HG03521 (cell line): ENCODE measurements at regions not wholly inside any gene's neighbourhood (a gene's known extent, or its start where the extent isn't known, plus 50 kb on each side); places are given as distances from the start of the nearest gene placed in this dataset.
A peak's percentile ranks its signal among the peaks of the same experiment; 100 is the strongest.
"Not testable (repeated sequence)": the region's sequence is repeated elsewhere in the genome, so short reads cannot be mapped to it uniquely, and the experiment has no call there.

ENCODE experiments used
- ATAC-seq: cut with Tn5 transposase; IDR thresholded peaks from one replicate; pipeline ENCODE4 v1.9.1; 2021; ENCODE audit warnings: mild to moderate bottlenecking, moderate library complexity; ENCODE audit not compliant: unreplicated experiment

DNA sequence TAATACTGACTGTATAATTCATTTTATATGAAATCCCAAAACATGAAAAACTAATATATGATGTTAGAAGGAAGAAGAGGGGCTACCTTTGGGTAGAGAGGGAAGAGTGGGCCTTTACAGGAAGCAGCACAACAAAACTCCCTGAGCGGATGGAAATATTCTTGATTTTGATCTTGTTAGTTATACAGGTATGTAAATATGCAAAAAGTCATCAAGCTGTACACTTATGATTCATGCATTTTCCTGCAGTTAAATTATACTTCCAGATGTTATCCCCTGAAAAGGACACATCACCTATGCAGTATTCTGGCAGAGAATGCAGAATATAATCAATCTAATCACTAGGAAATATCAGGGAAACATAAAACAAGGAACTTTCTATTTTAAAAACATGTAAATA lies 249.4 kb upstream of the MGAT5 start:
- ATAC-seq = no peak

DNA sequence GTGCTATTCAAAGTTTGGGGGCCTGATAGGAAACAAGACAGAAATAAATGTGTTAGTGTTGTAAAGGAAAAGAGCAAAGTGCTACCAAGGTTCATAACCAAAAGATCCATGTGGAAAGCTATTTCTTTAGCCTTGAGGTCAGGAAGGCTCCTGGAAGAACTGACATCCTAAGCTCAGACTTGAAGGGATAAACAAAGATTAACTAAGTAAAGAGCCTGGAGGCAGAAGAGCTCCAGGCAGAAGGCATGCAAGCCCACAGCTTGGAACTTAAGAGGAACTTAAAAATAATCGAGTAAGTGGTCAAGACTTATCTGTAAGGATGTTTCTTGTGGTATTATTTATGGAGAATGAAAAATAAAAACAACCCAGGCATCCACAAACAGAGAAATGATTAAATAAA lies 245.0 kb upstream of the MGAT5 start:
- no peak for ATAC-seq

GRCh38 chr2:134009440-134009839 lies 244.4 kb upstream of the MGAT5 start:
- no peak for ATAC-seq

- not testable (repeated sequence) for ATAC-seq
These were observed 244.0 kb upstream of the MGAT5 start for GRCh38 chr2:134009906-134010305.

DNA sequence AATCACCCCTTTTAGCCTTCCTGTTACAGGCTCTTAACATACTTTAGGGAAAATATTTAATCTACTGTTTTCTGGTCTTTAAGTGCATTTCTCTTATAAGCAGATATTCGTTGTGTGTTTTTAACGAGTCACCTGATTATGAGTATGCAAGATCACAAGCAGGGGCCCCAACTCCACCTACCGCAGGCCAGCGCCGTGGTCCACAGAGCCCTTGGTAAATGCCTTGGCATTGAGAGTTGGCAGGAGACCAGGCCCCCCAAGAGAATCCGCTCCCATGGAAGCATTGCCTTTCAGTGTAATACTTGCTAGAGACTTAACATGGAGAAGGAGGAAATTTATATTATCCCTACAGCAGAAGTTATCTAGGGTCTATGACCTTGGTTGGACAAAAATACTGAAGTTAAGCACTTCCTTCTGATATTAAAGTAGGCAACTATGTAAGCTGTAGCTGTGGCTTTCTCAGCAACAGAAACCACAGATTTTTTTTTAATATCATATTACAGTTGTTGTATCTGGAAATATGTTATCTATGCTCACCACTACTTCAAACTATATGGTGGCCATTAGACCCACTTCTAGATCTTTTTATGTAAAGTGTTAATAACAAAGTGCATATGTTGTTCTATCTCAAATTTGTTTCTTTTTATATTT lies 241.8 kb upstream of the MGAT5 start:
- no peak for ATAC-seq

DNA sequence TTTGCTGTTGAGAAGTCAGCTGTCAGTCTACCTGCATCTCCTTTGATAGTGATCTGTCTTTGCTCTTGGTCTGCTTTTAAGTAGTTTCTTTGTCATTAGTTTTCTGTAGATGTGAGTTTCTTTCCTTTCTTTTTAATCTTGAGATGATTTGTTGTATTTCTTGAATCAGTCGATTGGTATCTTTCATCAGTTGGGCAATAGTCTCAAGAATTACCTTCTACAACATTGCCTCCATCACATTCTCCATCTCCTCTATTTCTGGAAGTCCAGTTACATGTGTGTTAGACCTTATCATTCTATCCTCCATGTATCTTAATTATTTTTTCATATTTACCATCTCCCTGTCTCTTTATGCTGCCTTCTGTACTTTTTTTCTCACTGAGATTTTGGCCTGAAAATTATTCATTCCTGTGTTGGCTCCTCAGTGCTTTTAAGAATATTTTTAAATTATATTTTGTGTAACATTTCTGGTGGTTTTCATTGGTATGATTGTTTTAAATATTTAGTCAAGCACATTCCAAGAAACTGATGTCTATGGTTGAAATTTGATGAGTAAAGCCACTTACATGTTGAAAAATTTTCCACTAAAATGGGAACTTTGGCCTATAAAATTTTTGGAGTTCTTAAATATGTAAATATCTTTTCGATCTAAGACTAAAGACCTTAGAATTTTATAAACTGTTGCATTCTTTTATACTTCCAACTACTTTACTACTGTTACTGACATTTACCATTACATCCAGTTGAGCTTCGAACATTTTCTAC lies 239.5 kb upstream of the MGAT5 start:
- no peak for ATAC-seq

GRCh38 chr2:134019871-134020270 lies 234.0 kb upstream of the MGAT5 start:
- no peak for ATAC-seq

DNA sequence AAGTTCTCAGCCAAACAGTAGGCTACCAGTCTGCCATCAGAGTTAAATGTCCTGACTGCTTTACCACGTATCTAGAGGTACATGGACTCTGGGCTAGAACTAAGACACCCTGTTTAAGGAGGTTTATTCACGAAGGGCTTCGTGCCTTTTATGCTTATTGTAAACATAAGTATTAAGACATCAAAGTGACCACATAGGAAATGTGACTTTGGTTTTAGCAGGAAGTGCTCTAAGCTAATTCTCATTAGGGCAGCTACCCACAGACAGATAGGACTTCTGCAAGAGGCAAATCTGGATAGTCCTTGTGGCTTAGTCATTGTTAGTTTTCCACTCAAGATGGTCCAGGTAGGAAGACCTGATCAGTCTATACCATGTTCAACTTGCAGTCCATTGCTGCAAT lies 233.3 kb upstream of the MGAT5 start:
- no peak for ATAC-seq

DNA sequence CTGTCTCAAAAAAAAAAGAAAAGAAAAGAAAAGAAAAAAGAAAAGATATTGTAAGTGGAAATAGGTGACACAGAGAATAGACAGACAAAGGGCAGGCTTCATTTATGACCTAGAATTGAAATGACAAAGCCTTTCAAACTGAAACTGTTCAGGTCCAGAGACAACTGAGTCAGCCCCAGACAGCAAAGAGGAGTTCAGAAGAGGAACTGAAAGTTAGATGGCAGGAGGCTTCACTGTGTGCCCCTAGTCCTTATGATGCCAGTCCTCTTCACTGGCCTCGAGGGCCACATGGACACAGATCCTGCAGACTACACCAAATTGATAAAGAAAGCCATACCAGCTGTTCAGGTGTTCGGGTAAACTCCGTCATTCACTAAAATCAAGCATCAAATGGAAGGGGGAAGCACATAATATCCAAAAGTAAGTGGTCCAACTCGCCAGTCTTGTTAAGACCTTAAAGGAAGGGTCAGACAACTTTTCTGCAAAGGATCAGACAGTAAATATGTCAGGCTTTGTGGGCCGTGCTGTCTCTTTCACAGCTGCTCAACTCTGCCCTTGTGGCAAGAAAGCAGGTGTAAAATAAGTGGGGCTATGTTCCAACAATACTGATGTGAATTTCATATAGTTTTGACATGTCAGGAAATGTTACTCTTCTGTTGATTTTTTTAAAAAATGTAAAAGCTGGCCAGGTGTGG lies 231.9 kb upstream of the MGAT5 start:
- peak; percentile 78 for ATAC-seq

- ATAC-seq = no peak
These were observed 230.0 kb upstream of the MGAT5 start for GRCh38 chr2:134023854-134024253.

DNA sequence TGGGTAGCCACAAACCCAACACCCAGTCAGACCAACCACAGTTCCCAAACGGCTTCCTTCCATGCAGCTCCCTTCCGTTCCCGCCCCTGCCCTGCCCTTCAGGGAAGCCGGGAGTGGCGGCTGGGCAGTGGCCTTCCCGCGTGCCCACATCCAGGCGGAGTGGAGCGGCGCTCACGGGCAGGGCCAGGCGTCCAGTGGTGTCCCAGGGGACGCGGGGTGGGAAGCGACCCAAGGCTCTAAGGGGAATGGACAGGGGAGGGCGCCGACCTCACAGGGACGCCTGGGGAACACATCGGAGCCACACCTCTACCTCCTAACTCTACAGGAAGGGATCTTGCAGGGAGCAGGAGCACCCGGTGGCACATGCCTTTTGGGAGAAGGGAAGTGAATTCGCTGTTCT lies 225.9 kb upstream of the MGAT5 start:
- no peak for ATAC-seq

DNA sequence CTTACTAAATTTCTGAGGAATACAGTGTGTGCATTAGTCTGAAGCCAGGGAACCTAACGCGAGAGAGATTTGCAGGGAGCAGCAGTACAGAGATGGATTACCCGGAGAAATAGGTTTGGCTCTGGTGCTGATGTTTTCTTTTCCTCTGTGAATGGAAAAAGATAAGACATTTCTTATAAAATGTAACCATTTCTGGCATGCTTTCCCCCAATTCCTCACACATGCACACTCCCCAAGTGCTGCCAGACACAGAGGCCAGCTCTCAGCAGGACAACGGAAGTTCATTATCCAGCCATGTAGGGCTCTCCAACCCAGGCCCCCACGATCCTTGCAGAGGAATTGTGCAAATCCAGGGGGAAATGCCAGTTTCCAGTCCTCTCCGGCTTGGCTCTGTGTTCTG lies 224.5 kb upstream of the MGAT5 start:
- no peak for ATAC-seq

DNA sequence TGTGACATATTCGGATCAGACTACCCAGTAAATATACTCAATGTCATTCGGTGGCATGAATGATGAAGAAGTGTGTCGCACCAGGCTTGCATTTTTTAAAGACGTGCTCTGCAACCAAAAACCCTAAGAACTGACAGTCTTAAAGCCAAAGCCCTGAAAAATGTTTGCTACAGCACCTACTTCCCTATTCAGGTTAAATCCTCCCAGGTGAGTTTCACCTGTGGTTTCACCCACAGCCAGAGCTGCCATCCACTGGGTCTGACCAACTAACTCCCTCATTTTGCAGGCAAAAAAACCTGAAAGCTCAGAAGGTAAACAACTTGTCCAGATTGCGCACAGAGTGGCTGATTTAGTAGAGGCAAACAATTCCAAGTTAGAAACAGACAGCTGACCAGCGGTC lies 222.3 kb upstream of the MGAT5 start:
- ATAC-seq = no peak

- no peak for ATAC-seq
These were observed 218.1 kb upstream of the MGAT5 start for GRCh38 chr2:134035605-134036370.

GRCh38 chr2:134039912-134040581 lies 213.8 kb upstream of the MGAT5 start:
- no peak for ATAC-seq

DNA sequence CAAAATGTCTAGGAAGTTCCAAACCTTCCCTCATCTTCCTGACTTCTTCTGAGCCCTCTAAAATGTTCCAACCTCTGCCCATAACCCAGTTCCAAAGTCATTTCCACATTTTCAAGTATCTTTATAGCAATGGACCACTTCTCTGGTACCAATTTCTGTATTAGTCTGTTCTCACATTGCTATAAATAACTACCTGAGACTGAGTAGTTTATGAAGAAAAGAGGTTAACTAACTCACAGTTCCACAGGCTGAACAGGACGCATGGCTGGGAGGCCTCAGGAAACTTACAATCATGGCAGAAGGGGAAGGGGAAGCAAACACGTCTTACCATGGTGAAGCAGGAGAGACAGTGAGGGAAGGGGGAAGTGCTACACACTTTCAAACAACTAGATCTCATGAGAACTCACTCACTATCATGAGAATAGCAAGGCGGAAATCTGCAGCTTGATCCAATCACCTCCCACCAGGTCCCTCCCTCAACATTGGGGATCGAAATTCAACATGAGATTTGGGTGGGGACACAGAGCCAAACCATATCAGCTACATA lies 213.2 kb upstream of the MGAT5 start:
- not testable (repeated sequence) for ATAC-seq

DNA sequence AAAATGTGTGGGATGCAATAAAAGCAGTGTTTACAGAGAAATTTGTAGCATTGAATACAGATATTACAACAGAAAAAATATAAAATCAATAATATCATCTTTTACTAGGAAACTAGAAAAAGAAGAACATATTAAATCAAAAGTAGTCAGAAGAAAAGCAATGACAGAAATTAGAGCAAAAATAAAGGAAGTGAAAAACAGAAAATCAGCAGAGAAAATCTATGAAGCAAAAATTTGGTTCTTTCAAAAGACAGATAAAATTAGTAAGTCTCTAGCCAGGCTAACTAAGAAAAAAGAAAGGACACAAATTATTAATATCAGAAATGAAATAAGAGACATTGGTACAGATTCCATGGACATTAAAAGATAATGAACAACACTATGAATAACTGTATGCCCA lies 212.0 kb upstream of the MGAT5 start:
- ATAC-seq = no peak

GRCh38 chr2:134043028-134043427 lies 210.8 kb upstream of the MGAT5 start:
- not testable (repeated sequence) for ATAC-seq

DNA sequence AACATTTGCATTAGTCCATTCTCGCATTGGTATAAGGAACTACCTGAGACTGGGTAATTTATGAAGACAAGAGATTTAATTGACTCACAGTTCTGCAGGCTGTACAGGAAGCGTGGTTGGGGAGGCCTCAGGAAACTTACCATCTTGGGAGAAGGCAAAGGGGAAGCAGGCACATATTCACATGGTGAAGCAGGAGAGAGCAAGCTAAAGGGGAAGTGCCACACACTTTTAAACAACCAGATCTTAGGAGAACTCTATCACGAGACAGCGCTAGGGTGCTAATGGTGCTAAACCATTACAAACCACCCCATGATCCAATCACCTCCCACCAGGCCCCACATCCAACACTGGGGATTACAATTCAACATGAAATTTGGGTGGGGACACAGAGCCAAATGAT lies 201.7 kb upstream of the MGAT5 start:
- no peak for ATAC-seq

DNA sequence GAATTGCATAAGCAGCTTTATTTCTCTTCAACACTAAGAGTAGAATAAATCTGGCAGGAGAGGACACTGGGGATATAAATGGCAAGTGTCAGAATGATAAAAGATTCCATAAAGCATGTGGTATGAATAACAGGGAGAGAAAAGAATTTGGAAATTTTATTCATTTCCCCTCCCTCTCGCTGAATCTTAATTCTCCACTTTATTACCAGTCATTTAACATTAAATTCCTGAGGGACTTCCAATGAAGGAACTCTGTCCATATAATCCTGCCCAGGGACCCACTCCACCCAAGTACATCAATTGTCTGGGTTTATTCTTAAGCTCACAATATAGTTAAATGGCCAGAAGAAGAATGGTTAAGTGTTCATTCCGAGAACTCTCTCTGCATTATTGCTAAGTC lies 197.7 kb upstream of the MGAT5 start:
- no peak for ATAC-seq
